ENCODE measurements at regions not wholly inside any gene's neighbourhood (a gene's known extent, or its start where the extent isn't known, plus 50 kb on each side); places are given as distances from the start of the nearest gene placed in this dataset.

GRCh38 chr20:51153867-51154707 lies 131.2 kb upstream of the KCNG1 start:
- H3K9me3 ChIP-seq, result no peaks in the 10 kb centered on the region
- no peak for DNase-seq
- intact Hi-C loops (cut with DNase I; ENCODE audit: low total_unique reads), result no loop called here
- no peak overlapping the region for H3K27ac ChIP-seq
- 70 to 100% (median 78%) methylated on average over 1 to 6 of the region's 6 CpGs for WGBS, 5 donors
- no peak overlapping the region for H3K4me3 ChIP-seq
- peaks cover 0 to 8% (median 5%) of the 10 kb centered on the region in 4 donors for H3K4me1 ChIP-seq
- TF ChIP-seq EP300 (IDR thresholded peaks at IDR 0.05), result no peak
- TF ChIP-seq POLR2A (IDR thresholded peaks at IDR 0.05), result no peak
- no peak for TF ChIP-seq CTCF (IDR thresholded peaks at IDR 0.05)
- H3K27me3 ChIP-seq, result peaks cover 0 to 29% (median 0%) of the 10 kb centered on the region in 3 donors
- H3K36me3 ChIP-seq, result no peaks in the 10 kb centered on the region

GRCh38 chr20:51148941-51149340 lies 126.0 kb upstream of the KCNG1 start:
- Histone ChIP-seq H3K27ac (no peak overlapping the region), H3K4me1 (no peaks in the 10 kb centered on the region), H3K9me3 (peaks cover 0 to 9% (median 4%) of the 10 kb centered on the region in 4 donors), H3K36me3 (no peaks in the 10 kb centered on the region), H3K27me3 (peaks cover 0 to 18% (median 0%) of the 10 kb centered on the region in 3 donors), H3K4me3 (no peak overlapping the region)
- DNase-seq, result no peak
- WGBS, 5 donors, result 71 to 90% (median 79%) methylated on average over 2 of the region's 2 CpGs
- TF ChIP-seq CTCF (IDR thresholded peaks at IDR 0.05) (no peak), POLR2AphosphoS5 (IDR thresholded peaks at IDR 0.05) (no peak), POLR2A (IDR thresholded peaks at IDR 0.05) (no peak), EP300 (IDR thresholded peaks at IDR 0.05) (no peak)
- intact Hi-C loops (cut with DNase I; ENCODE audit: low total_unique reads), result no loop called here

DNA sequence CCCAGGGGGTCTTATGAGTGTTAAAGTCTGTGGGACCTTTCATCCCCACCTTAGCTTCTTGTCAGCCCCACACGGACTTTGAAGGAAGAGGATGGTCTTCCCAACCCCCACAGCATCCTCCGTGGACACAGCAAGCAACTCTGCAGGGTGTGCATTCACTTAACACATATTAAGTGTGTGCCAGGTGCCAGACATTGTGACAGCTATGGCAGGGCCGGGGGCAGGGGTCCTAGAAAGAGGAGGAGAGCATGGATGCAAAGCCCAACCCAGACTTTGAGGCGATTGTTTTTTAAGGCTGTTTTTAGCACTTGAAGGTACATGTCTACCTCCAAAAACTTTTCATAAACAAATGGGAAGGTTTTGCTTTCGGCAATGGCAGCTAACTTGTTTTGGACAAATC lies 121.6 kb upstream of the KCNG1 start:
- H3K4me3 ChIP-seq, result no peak overlapping the region
- DNase-seq, result no peak
- intact Hi-C loops (cut with DNase I; ENCODE audit: low total_unique reads), result no loop called here
- H3K27me3 ChIP-seq, result peaks cover 0 to 31% (median 0%) of the 10 kb centered on the region in 3 donors
- no peaks in the 10 kb centered on the region for H3K4me1 ChIP-seq
- no peak overlapping the region for H3K27ac ChIP-seq
- no peaks in the 10 kb centered on the region for H3K36me3 ChIP-seq
- TF ChIP-seq EP300 (IDR thresholded peaks at IDR 0.05) (no peak), POLR2AphosphoS5 (IDR thresholded peaks at IDR 0.05) (no peak), POLR2A (IDR thresholded peaks at IDR 0.05) (no peak), CTCF (IDR thresholded peaks at IDR 0.05) (no peak)
- peaks cover 0 to 9% (median 4%) of the 10 kb centered on the region in 4 donors for H3K9me3 ChIP-seq
- 54 to 64% (median 58%) methylated on average over 5 of the region's 5 CpGs for WGBS, 5 donors

DNA sequence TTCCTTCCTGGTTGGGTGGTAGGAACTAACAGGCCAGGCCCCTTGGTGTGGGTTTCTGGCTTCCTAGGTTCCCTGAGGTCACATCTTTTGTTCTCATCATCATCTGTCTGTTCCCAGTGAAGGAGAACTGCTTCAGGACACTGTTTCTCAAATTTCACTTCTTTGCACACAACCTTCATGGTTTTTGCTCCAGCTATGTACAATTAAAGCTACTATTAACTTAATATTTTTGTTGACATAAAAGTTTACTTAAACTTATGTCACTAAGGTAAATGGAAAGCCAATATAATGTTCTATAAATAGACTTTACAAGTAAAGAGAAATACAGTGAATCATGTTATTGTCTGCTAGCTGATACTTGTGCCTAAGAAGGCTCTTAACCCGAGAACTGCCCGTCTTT lies 120.7 kb upstream of the KCNG1 start:
- Histone ChIP-seq H3K27me3 (peaks cover 0 to 31% (median 0%) of the 10 kb centered on the region in 3 donors), H3K36me3 (no peaks in the 10 kb centered on the region), H3K4me1 (no peaks in the 10 kb centered on the region), H3K27ac (no peak overlapping the region), H3K4me3 (no peak overlapping the region), H3K9me3 (peaks cover 0 to 9% (median 4%) of the 10 kb centered on the region in 4 donors)
- DNase-seq, result no peak
- TF ChIP-seq EP300 (IDR thresholded peaks at IDR 0.05), result no peak
- TF ChIP-seq CTCF (IDR thresholded peaks at IDR 0.05), result no peak
- no peak for TF ChIP-seq POLR2A (IDR thresholded peaks at IDR 0.05)
- no peak for TF ChIP-seq POLR2AphosphoS5 (IDR thresholded peaks at IDR 0.05)
- intact Hi-C loops (cut with DNase I; ENCODE audit: low total_unique reads), result no loop called here
- 79 to 88% (median 85%) methylated on average over 2 of the region's 2 CpGs for WGBS, 5 donors

Measured in stomach (tissue), 8 donors.